HG03521 (cell line): ENCODE measurements at regions not wholly inside any gene's neighbourhood (a gene's known extent, or its start where the extent isn't known, plus 50 kb on each side); places are given as distances from the start of the nearest gene placed in this dataset.

Experiments
- ATAC-seq: cut with Tn5 transposase; IDR thresholded peaks from one replicate; pipeline ENCODE4 v1.9.1; 2021; ENCODE audit warnings: mild to moderate bottlenecking, moderate library complexity; ENCODE audit not compliant: unreplicated experiment

GRCh38 chr4:14650127-14650526, 352.2 kb upstream of the CPEB2 start:
- no peak for ATAC-seq

GRCh38 chr4:14652522-14652921, 349.8 kb upstream of the CPEB2 start:
- ATAC-seq: no peak

- no peak for ATAC-seq
These were observed 348.9 kb upstream of the CPEB2 start for GRCh38 chr4:14653338-14653737.

GRCh38 chr4:14659286-14659685, 343.0 kb upstream of the CPEB2 start:
- ATAC-seq: no peak

- no peak for ATAC-seq
These were observed 334.6 kb upstream of the CPEB2 start for GRCh38 chr4:14667624-14668151.

GRCh38 chr4:14668296-14668695, 334.0 kb upstream of the CPEB2 start:
- ATAC-seq: no peak

- no peak for ATAC-seq
These were observed 332.9 kb upstream of the CPEB2 start for GRCh38 chr4:14669371-14669770.

GRCh38 chr4:14671146-14671545, 331.1 kb upstream of the CPEB2 start:
- no peak for ATAC-seq

- ATAC-seq: no peak
These were observed 326.8 kb upstream of the CPEB2 start for GRCh38 chr4:14675279-14675985.

GRCh38 chr4:14679906-14680305, 322.4 kb upstream of the CPEB2 start:
- ATAC-seq: no peak

- ATAC-seq: no peak
These were observed 321.0 kb upstream of the CPEB2 start for GRCh38 chr4:14681330-14681729.

GRCh38 chr4:14693728-14694127, 308.6 kb upstream of the CPEB2 start:
- no peak for ATAC-seq

- no peak for ATAC-seq
These were observed 307.0 kb upstream of the CPEB2 start for GRCh38 chr4:14695095-14695845.

- no peak for ATAC-seq
These were observed 302.2 kb upstream of the CPEB2 start for GRCh38 chr4:14700083-14700482.

- no peak for ATAC-seq
These were observed 301.7 kb upstream of the CPEB2 start for GRCh38 chr4:14700544-14700943.

- no peak for ATAC-seq
These were observed 300.9 kb upstream of the CPEB2 start for GRCh38 chr4:14701389-14701788.

GRCh38 chr4:14701896-14702295, 300.4 kb upstream of the CPEB2 start:
- ATAC-seq: no peak

- ATAC-seq: no peak
These were observed 293.7 kb upstream of the CPEB2 start for GRCh38 chr4:14708574-14708973.

- no peak for ATAC-seq
These were observed 291.0 kb upstream of the CPEB2 start for GRCh38 chr4:14711259-14711658.

- no peak for ATAC-seq
These were observed 285.6 kb upstream of the CPEB2 start for GRCh38 chr4:14716691-14717090.

- ATAC-seq: no peak
These were observed 283.2 kb upstream of the CPEB2 start for GRCh38 chr4:14719053-14719452.

- ATAC-seq: no peak
These were observed 275.8 kb upstream of the CPEB2 start for GRCh38 chr4:14726441-14726840.
